HepG2 (cell line): ENCODE measurements at regions not wholly inside any gene's neighbourhood (a gene's known extent, or its start where the extent isn't known, plus 50 kb on each side); places are given as distances from the start of the nearest gene placed in this dataset.

Experiments used
- ATF1 ChIP-seq: IDR thresholded peaks from 2 replicates; pipeline ENCODE4 v1.6.1; 2016; ENCODE audit warnings: mild to moderate bottlenecking, control low read depth
- FOXC1 ChIP-seq: sonication (generic); formaldehyde crosslinking; IDR thresholded peaks from 2 replicates; pipeline ENCODE4 v1.8.0; 2022; ENCODE audit warnings: mild to moderate bottlenecking, missing genetic modification reagents, borderline replicate concordance
- MLLT10 ChIP-seq: sonication (generic); formaldehyde crosslinking; IDR thresholded peaks from 2 replicates; pipeline ENCODE4 v1.4.0; 2020; ENCODE audit warnings: missing genetic modification reagents
- NKX3-1 ChIP-seq: sonication (generic); formaldehyde crosslinking; IDR thresholded peaks from 2 replicates; pipeline ENCODE4 v1.5.0; 2020; ENCODE audit warnings: missing genetic modification reagents
- NRL ChIP-seq: sonication (generic); formaldehyde crosslinking; IDR thresholded peaks from 2 replicates; pipeline ENCODE4 v1.5.0; 2020; ENCODE audit warnings: missing genetic modification reagents, mild to moderate bottlenecking, moderate library complexity, borderline replicate concordance
- RBFOX2 ChIP-seq: fragments of 200-400 bp; formaldehyde crosslinking; IDR thresholded peaks from 2 replicates; pipeline ENCODE4 v1.6.1; 2017; ENCODE audit warnings: low read depth, mild to moderate bottlenecking, low read length
- SALL1 ChIP-seq: sonication (generic); formaldehyde crosslinking; IDR thresholded peaks from 2 replicates; pipeline ENCODE4 v1.8.0; 2022; ENCODE audit warnings: mild to moderate bottlenecking, missing genetic modification reagents
- SIX4 ChIP-seq: sonication (generic); formaldehyde crosslinking; IDR thresholded peaks from 2 replicates; pipeline ENCODE4 v1.4.0; 2020; ENCODE audit warnings: missing genetic modification reagents
- SNAPC4 ChIP-seq: sonication (generic); formaldehyde crosslinking; IDR thresholded peaks from 2 replicates; pipeline ENCODE4 v1.4.0; 2020; ENCODE audit warnings: mild to moderate bottlenecking, missing genetic modification reagents
- TFDP1 ChIP-seq: IDR thresholded peaks from 2 replicates; pipeline ENCODE4 v1.6.1; 2016; ENCODE audit warnings: missing compliant biosample characterization, missing genetic modification reagents, borderline replicate concordance
- ZNF496 ChIP-seq: sonication (generic); formaldehyde crosslinking; IDR thresholded peaks from 2 replicates; pipeline ENCODE4 v1.8.1; 2023; ENCODE audit warnings: mild to moderate bottlenecking, moderate library complexity, missing genetic modification reagents; ENCODE audit not compliant: insufficient replicate concordance
- ZNF567 ChIP-seq: sonication (generic); formaldehyde crosslinking; IDR thresholded peaks from 2 replicates; pipeline ENCODE4 v1.8.1; 2023; ENCODE audit warnings: mild to moderate bottlenecking, missing genetic modification reagents, borderline replicate concordance
- ZNF792 ChIP-seq: IDR thresholded peaks from 2 replicates; pipeline ENCODE4 v1.6.1; 2016
- ZNF891 ChIP-seq: sonication (generic); formaldehyde crosslinking; IDR thresholded peaks from 2 replicates; pipeline ENCODE4 v1.5.0; 2020; ENCODE audit warnings: mild to moderate bottlenecking, missing genetic modification reagents
- TF ChIP-seq, protein P1 (sequence below): sonication (generic); formaldehyde crosslinking; IDR thresholded peaks from 2 replicates; pipeline ENCODE4 v1.4.0; 2020; ENCODE audit warnings: mild to moderate bottlenecking, missing genetic modification reagents
- TF ChIP-seq, protein P2 (sequence below): sonication (generic); formaldehyde crosslinking; conservative IDR thresholded peaks from 2 replicates; pipeline ENCODE4 v1.8.0; 2022; ENCODE audit warnings: mild to moderate bottlenecking, moderate library complexity, missing genetic modification reagents

DNA sequence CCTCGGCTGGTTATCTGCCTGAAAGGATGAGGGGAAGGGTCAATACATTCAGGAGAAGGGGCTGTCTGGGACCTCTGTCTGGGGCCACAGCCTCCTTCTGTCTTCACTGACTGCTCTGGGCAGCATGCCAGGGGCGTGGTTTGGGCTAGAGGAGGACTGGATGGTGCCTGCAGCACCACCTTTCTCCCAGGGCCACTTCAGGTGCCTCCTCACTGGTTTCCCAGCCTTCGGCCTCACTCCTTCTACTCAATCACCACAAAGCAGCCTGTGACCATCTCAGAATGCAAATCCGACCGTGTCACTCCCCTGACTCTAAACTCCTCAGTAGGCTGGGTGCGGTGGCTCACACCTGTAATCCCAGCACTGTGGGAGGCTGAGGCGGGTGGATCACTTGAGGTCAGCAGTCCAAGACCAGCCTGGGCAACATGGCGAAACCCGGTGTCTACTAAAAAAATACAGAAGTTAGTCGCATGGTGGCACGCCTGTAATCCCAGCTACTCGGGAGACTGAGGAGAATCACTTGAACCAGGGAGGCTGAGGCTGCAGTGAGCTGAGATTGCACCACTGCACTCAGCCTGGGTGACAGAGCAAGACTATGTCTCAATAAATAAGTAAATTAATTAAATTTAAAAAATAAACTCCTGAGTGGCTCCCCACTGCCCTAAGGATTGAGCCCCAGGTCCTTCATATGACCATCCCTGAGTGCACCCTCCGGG lies 50.1 kb upstream of the ECE1 start (continued):
- TF ChIP-seq SNAPC4 (CRISPR knock-in tag): no peak
- TF ChIP-seq SIX4 (CRISPR knock-in tag): no peak
- TF ChIP-seq SALL1 (CRISPR knock-in tag): no peak
- TF ChIP-seq, protein P1, sequence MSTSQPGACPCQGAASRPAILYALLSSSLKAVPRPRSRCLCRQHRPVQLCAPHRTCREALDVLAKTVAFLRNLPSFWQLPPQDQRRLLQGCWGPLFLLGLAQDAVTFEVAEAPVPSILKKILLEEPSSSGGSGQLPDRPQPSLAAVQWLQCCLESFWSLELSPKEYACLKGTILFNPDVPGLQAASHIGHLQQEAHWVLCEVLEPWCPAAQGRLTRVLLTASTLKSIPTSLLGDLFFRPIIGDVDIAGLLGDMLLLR (CRISPR knock-in tag): no peak
- no peak for TF ChIP-seq NKX3-1 (CRISPR knock-in tag)
- no peak for TF ChIP-seq NRL (CRISPR knock-in tag)
- TF ChIP-seq ZNF567 (CRISPR knock-in tag): no peak
- TF ChIP-seq ZNF792 (CRISPR knock-in tag): no peak
- no peak for TF ChIP-seq ZNF891 (CRISPR knock-in tag)
- no peak for TF ChIP-seq TFDP1 (CRISPR knock-in tag)
- no peak for TF ChIP-seq MLLT10 (CRISPR knock-in tag)
- no peak for TF ChIP-seq ATF1
- TF ChIP-seq, protein P2, sequence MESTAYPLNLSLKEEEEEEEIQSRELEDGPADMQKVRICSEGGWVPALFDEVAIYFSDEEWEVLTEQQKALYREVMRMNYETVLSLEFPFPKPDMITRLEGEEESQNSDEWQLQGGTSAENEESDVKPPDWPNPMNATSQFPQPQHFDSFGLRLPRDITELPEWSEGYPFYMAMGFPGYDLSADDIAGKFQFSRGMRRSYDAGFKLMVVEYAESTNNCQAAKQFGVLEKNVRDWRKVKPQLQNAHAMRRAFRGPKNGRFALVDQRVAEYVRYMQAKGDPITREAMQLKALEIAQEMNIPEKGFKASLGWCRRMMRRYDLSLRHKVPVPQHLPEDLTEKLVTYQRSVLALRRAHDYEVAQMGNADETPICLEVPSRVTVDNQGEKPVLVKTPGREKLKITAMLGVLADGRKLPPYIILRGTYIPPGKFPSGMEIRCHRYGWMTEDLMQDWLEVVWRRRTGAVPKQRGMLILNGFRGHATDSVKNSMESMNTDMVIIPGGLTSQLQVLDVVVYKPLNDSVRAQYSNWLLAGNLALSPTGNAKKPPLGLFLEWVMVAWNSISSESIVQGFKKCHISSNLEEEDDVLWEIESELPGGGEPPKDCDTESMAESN: no peak
- no peak for TF ChIP-seq FOXC1 (CRISPR knock-in tag)
- TF ChIP-seq ZNF496 (CRISPR knock-in tag): no peak
- no peak for TF ChIP-seq RBFOX2
